Uterus (tissue), 3 donors: ENCODE measurements at regions not wholly inside any gene's neighbourhood (a gene's known extent, or its start where the extent isn't known, plus 50 kb on each side); places are given as distances from the start of the nearest gene placed in this dataset.
"Not testable (repeated sequence)": the region's sequence is repeated elsewhere in the genome, so short reads cannot be mapped to it uniquely, and the experiment has no call there.

ENCODE experiments used
- DNase-seq, 2 donors: peaks; one replicate each; pipeline ENCODE4 v3.0.0-alpha.2; 2019 to 2020
- H3K27ac ChIP-seq, 2 donors: fragments of 200-600 bp; sonication (generic); 1 replicate in 1 of 2; 2 replicates in 1 of 2; pipeline ENCODE4 v1.5.1; 2016 to 2018
- H3K27me3 ChIP-seq, 2 donors: fragments of 200-600 bp; sonication (generic); one replicate each; pipeline ENCODE4 v1.5.1; 2018 to 2019; ENCODE audit warnings: control low read depth in 1 of 2
- H3K36me3 ChIP-seq, 2 donors: fragments of 200-600 bp; sonication (generic); one replicate each; pipeline ENCODE4 v1.5.1; 2019; ENCODE audit warnings: control low read depth in 1 of 2
- H3K4me1 ChIP-seq, 2 donors: fragments of 200-600 bp; sonication (generic); one replicate each; pipeline ENCODE4 v1.5.1; 2018 to 2019; ENCODE audit warnings: control low read depth in 1 of 2
- H3K4me3 ChIP-seq, 2 donors: fragments of 200-600 bp; sonication (generic); 1 replicate in 1 of 2; 2 replicates in 1 of 2; pipeline ENCODE4 v1.5.1; 2018 to 2019; ENCODE audit warnings: mild to moderate bottlenecking in 1 of 2
- H3K9me3 ChIP-seq, 2 donors: fragments of 200-600 bp; sonication (generic); one replicate each; pipeline ENCODE4 v1.5.1; 2019; ENCODE audit warnings: control low read depth in 1 of 2
- CTCF ChIP-seq, 4 experiments: fragments of 200-600 bp in 2 of 4; fragments of 450-650 bp in 2 of 4; sonication (generic) in 2 of 4; IDR thresholded peaks; one replicate each; pipeline ENCODE4 v1.5.1; 2016 to 2019; ENCODE audit warnings: antibody characterized with exemption in 4 of 4, mild to moderate bottlenecking in 2 of 4, moderate library complexity in 1 of 4
- POLR2A ChIP-seq, 2 donors: fragments of 450-650 bp; IDR thresholded peaks; one replicate each; pipeline ENCODE4 v1.6.1; 2016; ENCODE audit warnings: antibody characterized with exemption in 2 of 2, mild to moderate bottlenecking in 1 of 2, moderate library complexity in 1 of 2
- intact Hi-C: fragments of 100-400 bp; cut with DNase I; formaldehyde crosslinking; loops from one replicate; pipeline ENCODE4 v1.15.1; 2023; ENCODE audit warnings: low total_unique reads
- donor health status: DM: yes; HTN: yes; CAD: no.

GRCh38 chr3:75193797-75194196, 470.3 kb upstream of the FRG2C start:
- no peak overlapping the region for H3K27ac ChIP-seq
- TF ChIP-seq POLR2A (IDR thresholded peaks at IDR 0.05) (no peak), CTCF (IDR thresholded peaks at IDR 0.05) (no peak)
- H3K4me3 ChIP-seq, result no peak overlapping the region
- H3K27me3 ChIP-seq, result no peaks in the 10 kb centered on the region
- DNase-seq, result no peak
- H3K4me1 ChIP-seq, result no peaks in the 10 kb centered on the region
- H3K9me3 ChIP-seq, result no peaks in the 10 kb centered on the region
- intact Hi-C loops, result no loop called here
- no peaks in the 10 kb centered on the region for H3K36me3 ChIP-seq

- H3K4me3 ChIP-seq, H3K9me3 ChIP-seq, H3K36me3 ChIP-seq, H3K27me3 ChIP-seq, DNase-seq, H3K27ac ChIP-seq, intact Hi-C loops, H3K4me1 ChIP-seq: not testable (repeated sequence)
Measured at GRCh38 chr3:75214332-75214731, 449.8 kb upstream of the FRG2C start.

GRCh38 chr3:75218577-75218976, 445.6 kb upstream of the FRG2C start:
- intact Hi-C loops, result no loop called here
- Histone ChIP-seq H3K4me3 (no peak overlapping the region), H3K27ac (no peak overlapping the region), H3K36me3 (no peaks in the 10 kb centered on the region), H3K9me3 (no peaks in the 10 kb centered on the region), H3K4me1 (no peaks in the 10 kb centered on the region), H3K27me3 (no peaks in the 10 kb centered on the region)
- no peak for DNase-seq
- no peak for TF ChIP-seq POLR2A (IDR thresholded peaks at IDR 0.05)
- no peak for TF ChIP-seq CTCF (IDR thresholded peaks at IDR 0.05)

GRCh38 chr3:75220932-75221331, 443.2 kb upstream of the FRG2C start:
- Histone ChIP-seq H3K36me3 (no peaks in the 10 kb centered on the region), H3K27ac (no peak overlapping the region), H3K27me3 (no peaks in the 10 kb centered on the region), H3K4me3 (no peak overlapping the region), H3K9me3 (no peaks in the 10 kb centered on the region), H3K4me1 (no peaks in the 10 kb centered on the region)
- no peak for DNase-seq
- TF ChIP-seq CTCF (IDR thresholded peaks at IDR 0.05) (no peak), POLR2A (IDR thresholded peaks at IDR 0.05) (no peak)
- intact Hi-C loops, result no loop called here

GRCh38 chr3:75224412-75224811, 439.7 kb upstream of the FRG2C start:
- DNase-seq, result no peak
- intact Hi-C loops, result no loop called here
- no peak for TF ChIP-seq CTCF (IDR thresholded peaks at IDR 0.05)
- no peak for TF ChIP-seq POLR2A (IDR thresholded peaks at IDR 0.05)
- H3K27ac ChIP-seq, result no peak overlapping the region
- no peak overlapping the region for H3K4me3 ChIP-seq
- no peaks in the 10 kb centered on the region for H3K9me3 ChIP-seq
- no peaks in the 10 kb centered on the region for H3K4me1 ChIP-seq
- H3K27me3 ChIP-seq, result no peaks in the 10 kb centered on the region
- no peaks in the 10 kb centered on the region for H3K36me3 ChIP-seq

- no peaks in the 10 kb centered on the region for H3K4me1 ChIP-seq
- no peaks in the 10 kb centered on the region for H3K27me3 ChIP-seq
- no peak overlapping the region for H3K27ac ChIP-seq
- no peak overlapping the region for H3K4me3 ChIP-seq
- no peaks in the 10 kb centered on the region for H3K36me3 ChIP-seq
- intact Hi-C loops, result no loop called here
- no peak for DNase-seq
- TF ChIP-seq CTCF (IDR thresholded peaks at IDR 0.05), result no peak
- H3K9me3 ChIP-seq, result no peaks in the 10 kb centered on the region
Measured at GRCh38 chr3:75232216-75232615, 431.9 kb upstream of the FRG2C start.
